ENCODE measurements at regions not wholly inside any gene's neighbourhood (a gene's known extent, or its start where the extent isn't known, plus 50 kb on each side); places are given as distances from the start of the nearest gene placed in this dataset.
"Not testable (repeated sequence)": the region's sequence is repeated elsewhere in the genome, so short reads cannot be mapped to it uniquely, and the experiment has no call there.

DNA sequence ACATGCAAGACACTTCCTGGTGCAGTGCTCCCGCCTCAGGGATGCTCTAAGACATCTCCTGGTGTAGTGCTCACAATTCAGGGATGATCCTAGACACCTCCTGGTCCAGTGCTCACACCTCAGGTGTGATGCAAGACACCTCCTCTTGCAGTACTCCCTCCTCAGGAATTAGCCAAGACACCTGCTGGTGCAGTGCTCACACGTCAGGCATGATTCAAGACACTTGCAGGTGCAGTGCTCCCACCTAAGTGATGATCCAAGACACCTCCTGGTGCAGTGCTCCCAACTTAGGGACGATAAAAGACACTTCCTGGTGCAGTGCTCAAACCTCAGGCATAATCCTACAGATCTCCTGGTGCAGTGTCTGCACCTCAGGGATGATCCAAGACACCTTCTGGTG is 117.0 kb downstream of the ASB1 start:
- TF ChIP-seq POLR2A (IDR thresholded peaks at IDR 0.05; ENCODE audit: low read length); GATA1 (IDR thresholded peaks at IDR 0.05; ENCODE audit: low read depth, low read length): not testable (repeated sequence)
